ENCODE measurements at regions not wholly inside any gene's neighbourhood (a gene's known extent, or its start where the extent isn't known, plus 50 kb on each side); places are given as distances from the start of the nearest gene placed in this dataset.

GRCh38 chr12:20050221-20050620, 318.1 kb upstream of the PDE3A start:
- in situ Hi-C loops (cut with MboI) (no loop called here), intact Hi-C loops (cut with micrococcal nuclease) (no loop called here)
- H3K27ac ChIP-seq (ENCODE audit: extremely low read depth, low read depth, low read length): no peak overlapping the region
- H3K9me3 ChIP-seq (replicated peaks; ENCODE audit: control insufficient read depth, insufficient read depth, low read depth, low read length): no peaks in the 10 kb centered on the region
- WGBS (ENCODE audit: insufficient coverage, low coverage, missing lambda C conversion rate): 3% methylated on average over 3 of the region's 3 CpGs
- ATAC-seq: no peak
- H3K9ac ChIP-seq (ENCODE audit: insufficient read depth in 1 of 2, low read depth in 2 of 2, low read length in 2 of 2): no peak overlapping the region
- no peaks in the 10 kb centered on the region for H3K36me3 ChIP-seq (ENCODE audit: control insufficient read depth, insufficient read depth, low read length)
- no peak overlapping the region for H2AFZ ChIP-seq (ENCODE audit: low read depth, low read length)
- no peak overlapping the region for H3K4me3 ChIP-seq
- H3K79me2 ChIP-seq (ENCODE audit: control insufficient read depth, insufficient read depth, low read length): no peaks in the 10 kb centered on the region
- H4K20me1 ChIP-seq (replicated peaks; ENCODE audit: control insufficient read depth, insufficient read depth, low read length): no peaks in the 10 kb centered on the region
- FAIRE-seq: no peak
- POLR2A ChIA-PET: no interaction called here
- CTCF ChIA-PET (ENCODE audit: low intra/inter-chr PET ratio): no interaction called here
- no peak overlapping the region for H3K4me2 ChIP-seq (ENCODE audit: insufficient read depth, low read length)
- BruUV-seq (replicated peaks): no TSS peak
- no peaks in the 10 kb centered on the region for H3K4me1 ChIP-seq (replicated peaks in 1 of 2; ENCODE audit: control insufficient read depth in 2 of 2, insufficient read depth in 2 of 2, low read length in 2 of 2)
- DNase-seq (ENCODE audit: extremely low read depth in 1 of 4, low spot score in 3 of 4): no peak
- no peaks in the 10 kb centered on the region for H3K9me1 ChIP-seq (ENCODE audit: control insufficient read depth, insufficient read depth, low read length)
- no peaks in the 10 kb centered on the region for H3K27me3 ChIP-seq (ENCODE audit: control insufficient read depth in 2 of 2, insufficient read depth in 2 of 2, low read length in 2 of 2)
- TF ChIP-seq PRMT5 (CRISPR knock-in tag; IDR thresholded peaks at IDR 0.05) (no peak), ZBTB9 (CRISPR knock-in tag; IDR thresholded peaks at IDR 0.05) (no peak), GTF3C2 (IDR thresholded peaks at IDR 0.05; ENCODE audit: borderline replicate concordance, extremely low read depth, insufficient read length) (no peak), SPI1 (IDR thresholded peaks at IDR 0.05; ENCODE audit: borderline replicate concordance, low read depth, low read length) (no peak), ZNF75A (CRISPR knock-in tag; IDR thresholded peaks at IDR 0.05) (no peak), ZNF318 (IDR thresholded peaks at IDR 0.05; ENCODE audit: borderline replicate concordance in 1 of 2, low read depth in 1 of 2) (no peak), HMG20B (CRISPR knock-in tag; IDR thresholded peaks at IDR 0.05) (no peak), PHB (CRISPR knock-in tag; IDR thresholded peaks at IDR 0.05) (no peak)

Data from K562 (cell line).